ENCODE measurements at regions not wholly inside any gene's neighbourhood (a gene's known extent, or its start where the extent isn't known, plus 50 kb on each side); places are given as distances from the start of the nearest gene placed in this dataset.

DNA sequence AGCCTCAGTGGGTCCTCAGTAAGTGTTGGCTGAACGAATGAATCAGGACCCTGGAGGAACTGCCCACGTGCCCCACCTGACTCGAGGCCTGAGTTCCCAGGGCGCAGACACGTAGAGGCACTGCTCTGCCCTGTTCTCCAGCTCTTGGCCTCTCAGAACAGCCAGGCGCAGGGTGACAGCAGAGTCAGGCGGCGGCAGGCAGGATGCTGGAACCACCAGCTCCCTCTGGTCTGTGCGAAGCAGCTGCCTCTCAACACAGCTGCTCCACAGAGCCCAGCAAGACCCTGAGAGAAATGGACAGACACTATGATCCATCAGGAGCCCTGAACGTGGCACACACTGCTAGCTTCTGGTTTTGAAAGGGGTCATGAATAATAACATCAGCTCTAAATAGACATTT lies 53.1 kb upstream of the BCO1 start:
- Mint-ChIP-seq H3K4me3 (no peak overlapping the region), H3K4me1 (ENCODE audit: low read depth) (no peaks in the 10 kb centered on the region), H3K9me3 (no peaks in the 10 kb centered on the region), H3K27me3 (ENCODE audit: insufficient read depth) (peaks cover 1% of the 10 kb centered on the region), H3K36me3 (ENCODE audit: low read depth) (no peaks in the 10 kb centered on the region), H3K27ac (no peak overlapping the region)
- intact Hi-C loops (cut with micrococcal nuclease): loop anchor here (2.0 kb wide), 1 partner anchor 35 kb away; no protein-coding TSS in a partner anchor
- DNase-seq (ENCODE audit: low spot score): no peak

DNA sequence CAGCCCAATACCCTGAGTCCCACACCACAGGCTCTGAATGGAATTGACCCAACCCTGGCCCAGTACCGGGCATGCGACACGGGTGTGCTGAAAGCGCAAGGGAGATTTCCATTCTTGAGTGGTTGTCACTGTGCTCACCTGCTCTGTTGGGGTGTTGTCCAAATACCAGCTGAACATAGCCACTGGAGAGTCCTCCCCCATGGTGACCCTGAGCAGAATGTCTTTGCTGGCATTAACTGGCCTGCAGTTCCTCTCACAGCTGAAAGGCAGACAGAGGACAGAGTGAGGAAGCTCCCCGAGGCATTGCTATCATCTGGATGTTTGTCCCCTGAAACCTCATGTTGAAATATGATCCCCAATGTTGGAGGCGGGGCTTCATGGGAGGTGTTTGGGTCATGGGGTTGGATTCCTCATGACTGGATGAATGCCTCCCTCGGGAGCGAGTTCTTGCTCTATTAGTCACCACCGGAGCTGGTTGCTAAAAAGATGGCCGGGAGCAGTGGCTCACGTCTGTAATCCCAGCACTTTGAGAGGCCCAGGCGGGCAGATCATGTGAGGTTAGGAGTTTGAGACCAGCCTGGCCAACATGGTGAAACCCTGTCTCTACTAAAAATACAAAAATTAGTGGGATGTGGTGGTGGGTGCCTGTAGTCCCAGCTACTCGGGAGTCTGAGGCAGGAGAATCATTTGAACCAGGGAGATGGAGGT lies 57.3 kb upstream of the BCO1 start:
- Mint-ChIP-seq H3K36me3 (ENCODE audit: low read depth) (no peaks in the 10 kb centered on the region), H3K27ac (no peak overlapping the region), H3K27me3 (ENCODE audit: insufficient read depth) (peaks cover 4% of the 10 kb centered on the region), H3K9me3 (no peaks in the 10 kb centered on the region), H3K4me1 (ENCODE audit: low read depth) (no peaks in the 10 kb centered on the region), H3K4me3 (no peak overlapping the region)
- no peak for DNase-seq (ENCODE audit: low spot score)
- intact Hi-C loops (cut with micrococcal nuclease): no loop called here

DNA sequence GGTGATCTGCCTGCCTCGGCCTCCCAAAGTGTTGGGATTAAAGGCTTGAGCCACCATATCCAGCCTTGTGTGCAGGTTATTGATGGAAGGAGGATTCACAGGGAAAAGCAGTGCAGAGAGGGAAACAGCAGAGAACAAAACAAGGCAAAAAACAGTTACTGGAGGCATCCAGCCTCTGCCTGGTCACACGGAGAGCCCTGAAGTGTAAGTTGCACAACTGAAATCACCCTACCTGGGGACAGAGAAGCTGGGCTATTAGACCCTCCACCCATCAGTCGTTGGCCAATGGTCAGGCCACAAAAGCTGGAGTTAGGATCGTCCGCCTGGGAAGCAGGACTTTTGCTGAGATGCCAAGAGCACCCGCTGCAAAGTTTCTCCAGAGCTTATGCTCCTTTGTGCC lies 57.9 kb upstream of the BCO1 start:
- intact Hi-C loops (cut with micrococcal nuclease): no loop called here
- Mint-ChIP-seq H3K4me3 (no peak overlapping the region), H3K27ac (no peak overlapping the region), H3K4me1 (ENCODE audit: low read depth) (no peaks in the 10 kb centered on the region), H3K9me3 (no peaks in the 10 kb centered on the region), H3K27me3 (ENCODE audit: insufficient read depth) (peaks cover 4% of the 10 kb centered on the region), H3K36me3 (ENCODE audit: low read depth) (no peaks in the 10 kb centered on the region)
- no peak for DNase-seq (ENCODE audit: low spot score)

DNA sequence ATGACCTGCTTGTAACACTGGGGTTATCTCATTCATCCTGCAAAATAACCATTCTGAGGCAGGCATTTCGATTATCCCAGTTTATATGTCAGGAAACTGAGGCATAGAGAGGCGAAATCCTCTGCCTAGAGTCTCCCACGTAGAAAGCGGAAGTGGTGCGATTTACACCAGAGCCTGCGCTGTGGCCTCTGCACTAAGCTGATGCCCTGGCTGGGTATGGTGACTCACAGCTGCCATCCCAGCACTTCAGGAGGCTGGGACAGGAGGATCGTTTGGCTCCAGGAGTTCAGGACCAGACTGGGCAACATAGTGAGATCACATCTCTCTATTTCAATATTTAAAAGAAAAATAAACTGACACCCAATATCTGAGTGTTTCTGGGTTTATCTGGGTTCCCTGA lies 59.3 kb upstream of the BCO1 start:
- H3K27me3 Mint-ChIP-seq (ENCODE audit: insufficient read depth): peaks cover 4% of the 10 kb centered on the region
- intact Hi-C loops (cut with micrococcal nuclease): no loop called here
- DNase-seq (ENCODE audit: low spot score): no peak
- no peak overlapping the region for H3K4me3 Mint-ChIP-seq
- H3K36me3 Mint-ChIP-seq (ENCODE audit: low read depth): no peaks in the 10 kb centered on the region
- no peaks in the 10 kb centered on the region for H3K9me3 Mint-ChIP-seq
- H3K4me1 Mint-ChIP-seq (ENCODE audit: low read depth): no peaks in the 10 kb centered on the region
- H3K27ac Mint-ChIP-seq: no peak overlapping the region

DNA sequence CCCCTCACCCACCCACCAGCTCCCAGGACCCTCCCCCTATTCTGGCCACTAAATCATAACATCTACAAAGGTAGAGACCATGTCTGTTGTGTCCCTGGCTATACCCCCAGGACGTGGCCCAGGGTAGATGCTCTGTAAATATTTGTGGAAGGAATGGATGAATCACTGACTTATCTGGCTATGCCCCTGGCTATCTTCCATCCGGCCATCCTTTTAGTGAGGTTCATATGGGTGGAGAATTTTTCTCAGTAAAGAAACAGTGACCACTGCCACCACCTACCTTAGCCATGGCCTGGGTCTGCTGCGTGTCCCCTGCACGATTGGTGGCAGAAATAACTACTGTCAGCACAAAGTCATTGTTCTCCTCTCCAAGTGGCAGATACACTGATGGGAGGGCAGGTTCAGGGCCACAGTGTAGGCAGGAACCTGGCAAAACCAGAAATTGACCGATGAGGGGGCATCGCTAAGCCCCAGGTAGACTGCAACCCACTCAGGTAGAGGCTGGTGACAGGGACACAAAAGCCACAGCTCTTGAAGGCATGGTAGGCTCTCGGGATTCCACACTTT lies 63.1 kb upstream of the BCO1 start:
- no peaks in the 10 kb centered on the region for H3K4me1 Mint-ChIP-seq (ENCODE audit: low read depth)
- DNase-seq (ENCODE audit: low spot score): no peak
- intact Hi-C loops (cut with micrococcal nuclease): no loop called here
- H3K27ac Mint-ChIP-seq: no peak overlapping the region
- peaks cover 3% of the 10 kb centered on the region for H3K27me3 Mint-ChIP-seq (ENCODE audit: insufficient read depth)
- no peaks in the 10 kb centered on the region for H3K36me3 Mint-ChIP-seq (ENCODE audit: low read depth)
- no peak overlapping the region for H3K4me3 Mint-ChIP-seq
- H3K9me3 Mint-ChIP-seq: no peaks in the 10 kb centered on the region

DNA sequence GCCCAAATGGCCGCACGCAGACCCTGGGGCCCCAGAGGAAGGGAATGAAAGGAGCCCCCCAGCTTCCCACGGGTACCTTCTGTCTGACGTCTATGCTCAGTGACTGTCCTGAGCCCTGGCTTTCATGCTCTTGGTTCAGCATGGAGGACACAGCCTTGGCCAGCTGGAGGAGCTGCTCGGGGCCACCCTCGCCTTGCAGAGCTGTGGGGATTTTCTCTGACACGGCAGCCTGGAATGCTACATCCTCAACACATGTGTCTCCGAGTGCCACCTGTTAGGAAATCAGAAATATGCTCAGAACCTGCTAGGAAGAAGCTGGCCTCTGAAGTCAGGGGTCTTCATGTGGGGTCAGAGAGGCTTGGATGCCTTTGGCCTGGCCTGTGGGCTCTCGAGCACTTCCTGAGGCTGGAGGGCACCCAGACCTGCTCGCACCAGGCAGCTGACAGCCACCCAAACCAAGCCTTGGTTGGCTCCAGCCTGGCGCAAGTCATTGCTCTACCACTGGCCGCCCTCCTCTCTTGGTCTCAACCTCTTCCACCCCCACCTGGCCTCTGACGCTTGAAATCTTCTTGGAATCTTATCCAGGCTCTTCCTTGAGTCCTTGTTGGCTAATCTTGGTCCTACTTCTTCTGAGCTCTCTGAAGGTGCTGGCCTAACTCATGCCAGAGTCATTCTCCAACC lies 63.7 kb upstream of the BCO1 start:
- peaks cover 2% of the 10 kb centered on the region for H3K27me3 Mint-ChIP-seq (ENCODE audit: insufficient read depth)
- H3K27ac Mint-ChIP-seq: no peak overlapping the region
- H3K4me1 Mint-ChIP-seq (ENCODE audit: low read depth): no peaks in the 10 kb centered on the region
- no peaks in the 10 kb centered on the region for H3K36me3 Mint-ChIP-seq (ENCODE audit: low read depth)
- no peak for DNase-seq (ENCODE audit: low spot score)
- intact Hi-C loops (cut with micrococcal nuclease): no loop called here
- no peaks in the 10 kb centered on the region for H3K9me3 Mint-ChIP-seq
- H3K4me3 Mint-ChIP-seq: no peak overlapping the region

DNA sequence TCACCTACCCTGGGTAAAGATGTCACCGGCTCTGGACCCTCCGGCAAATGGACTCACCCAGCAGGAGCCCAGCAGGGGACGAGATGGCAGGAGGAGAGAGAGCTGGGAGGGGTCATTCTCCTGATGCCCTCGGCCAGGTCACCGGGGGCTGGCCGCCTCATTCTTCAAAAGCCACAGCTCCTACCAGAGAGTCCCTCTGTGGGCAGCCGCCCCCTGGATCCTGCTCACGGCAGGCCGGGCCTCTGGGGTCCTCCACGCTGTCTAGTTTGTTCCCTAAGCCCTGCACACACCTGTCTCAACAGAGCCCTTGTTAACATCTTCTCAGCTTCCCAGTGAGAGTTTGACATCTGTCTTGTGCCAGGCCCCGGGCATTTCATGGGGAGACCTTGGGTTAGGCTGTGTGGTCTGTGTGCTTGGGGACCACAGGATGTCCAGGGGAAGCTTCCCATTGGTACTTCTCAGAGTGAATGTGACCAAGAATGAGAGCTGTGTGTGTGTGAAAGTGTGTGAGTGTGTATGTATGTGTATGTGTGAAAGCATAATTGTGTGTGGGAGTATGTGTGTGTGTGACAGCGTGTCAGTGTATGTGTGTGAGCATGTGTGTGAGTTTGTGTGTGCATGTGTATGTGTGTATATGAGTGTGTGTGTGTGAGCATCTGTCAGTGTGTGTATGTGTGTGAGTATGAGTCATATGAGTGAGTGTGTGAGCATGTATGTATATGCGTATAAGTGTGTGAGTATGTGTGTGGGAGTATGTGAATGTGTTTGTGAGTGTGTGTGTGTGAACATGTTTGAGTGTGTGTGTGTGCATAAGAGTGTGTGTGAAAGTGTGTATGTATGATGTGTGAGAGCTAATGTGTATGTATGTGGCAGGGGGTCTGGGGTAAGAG lies 65.5 kb upstream of the BCO1 start:
- Mint-ChIP-seq H3K4me3 (no peak overlapping the region), H3K27me3 (ENCODE audit: insufficient read depth) (no peaks in the 10 kb centered on the region), H3K27ac (no peak overlapping the region), H3K36me3 (ENCODE audit: low read depth) (no peaks in the 10 kb centered on the region), H3K4me1 (ENCODE audit: low read depth) (no peaks in the 10 kb centered on the region), H3K9me3 (no peaks in the 10 kb centered on the region)
- intact Hi-C loops (cut with micrococcal nuclease): no loop called here
- DNase-seq (ENCODE audit: low spot score): no peak

DNA sequence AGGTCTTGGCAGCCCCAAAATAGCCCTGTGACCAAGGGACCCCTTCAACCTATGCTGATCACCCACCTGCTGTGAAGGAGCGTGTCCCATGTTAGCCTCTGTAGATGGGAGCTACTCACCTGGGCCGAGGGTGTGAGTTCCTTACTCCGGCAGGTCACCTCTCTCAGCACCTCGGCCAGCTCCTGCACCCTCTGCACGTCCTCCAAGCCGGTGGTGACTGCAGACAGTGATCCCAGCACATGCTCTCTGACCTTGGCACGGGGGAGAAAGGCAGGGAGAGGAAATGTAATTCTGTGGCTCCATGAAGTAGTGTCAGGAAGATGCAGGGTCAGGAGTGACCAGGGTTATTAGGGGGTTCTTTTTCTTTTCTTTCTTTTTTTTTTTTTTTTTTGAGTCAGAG lies 67.7 kb upstream of the BCO1 start:
- no peak overlapping the region for H3K27ac Mint-ChIP-seq
- no peaks in the 10 kb centered on the region for H3K36me3 Mint-ChIP-seq (ENCODE audit: low read depth)
- H3K9me3 Mint-ChIP-seq: no peaks in the 10 kb centered on the region
- no peak for DNase-seq (ENCODE audit: low spot score)
- intact Hi-C loops (cut with micrococcal nuclease): no loop called here
- H3K4me3 Mint-ChIP-seq: no peak overlapping the region
- no peaks in the 10 kb centered on the region for H3K4me1 Mint-ChIP-seq (ENCODE audit: low read depth)
- H3K27me3 Mint-ChIP-seq (ENCODE audit: insufficient read depth): no peaks in the 10 kb centered on the region

DNA sequence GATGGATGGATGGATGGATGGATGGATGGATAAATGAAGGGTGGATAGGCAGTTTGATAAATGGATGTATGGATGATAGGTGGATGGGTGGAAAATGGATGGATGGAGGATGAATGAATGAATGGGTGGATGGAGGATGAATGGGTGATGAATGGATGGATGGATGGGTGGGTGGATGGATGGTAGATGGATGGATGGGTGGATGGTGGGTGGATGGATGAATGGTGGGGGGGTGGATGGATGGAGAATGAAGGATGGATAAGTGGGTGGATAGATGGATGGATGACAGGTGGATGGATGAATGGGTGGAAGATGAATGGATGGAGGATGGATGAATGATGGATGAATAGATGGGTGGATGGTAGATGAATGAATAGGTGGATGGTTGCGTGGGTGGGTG lies 70.1 kb upstream of the BCO1 start:
- H3K27me3 Mint-ChIP-seq (ENCODE audit: insufficient read depth): no peaks in the 10 kb centered on the region
- DNase-seq (ENCODE audit: low spot score): no peak
- H3K9me3 Mint-ChIP-seq: no peaks in the 10 kb centered on the region
- no peak overlapping the region for H3K27ac Mint-ChIP-seq
- H3K36me3 Mint-ChIP-seq (ENCODE audit: low read depth): no peaks in the 10 kb centered on the region
- H3K4me3 Mint-ChIP-seq: no peak overlapping the region
- H3K4me1 Mint-ChIP-seq (ENCODE audit: low read depth): no peaks in the 10 kb centered on the region
- intact Hi-C loops (cut with micrococcal nuclease): no loop called here

DNA sequence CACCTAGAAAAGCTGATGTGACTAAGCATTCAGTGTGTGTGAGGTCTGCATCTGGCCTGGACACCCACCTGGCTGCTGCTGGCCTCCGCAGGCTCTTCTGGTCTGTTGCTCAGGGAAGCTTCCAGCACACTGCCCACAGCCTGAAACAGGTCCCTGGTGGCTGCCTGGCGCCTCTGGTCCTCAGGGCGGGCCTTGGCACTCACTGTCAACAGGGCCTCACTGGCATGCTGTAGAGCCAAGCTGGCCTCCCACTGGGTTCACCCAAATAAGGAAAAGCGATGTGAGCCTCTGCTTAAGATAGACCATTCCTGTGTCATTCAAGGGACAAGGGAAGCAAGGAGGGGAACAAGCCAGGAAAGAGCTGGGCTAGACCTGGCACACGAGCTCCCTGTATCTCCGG lies 70.6 kb upstream of the BCO1 start:
- DNase-seq (ENCODE audit: low spot score): no peak
- intact Hi-C loops (cut with micrococcal nuclease): no loop called here
- Mint-ChIP-seq H3K27me3 (ENCODE audit: insufficient read depth) (no peaks in the 10 kb centered on the region), H3K4me1 (ENCODE audit: low read depth) (no peaks in the 10 kb centered on the region), H3K4me3 (no peak overlapping the region), H3K36me3 (ENCODE audit: low read depth) (no peaks in the 10 kb centered on the region), H3K27ac (no peak overlapping the region), H3K9me3 (no peaks in the 10 kb centered on the region)

DNA sequence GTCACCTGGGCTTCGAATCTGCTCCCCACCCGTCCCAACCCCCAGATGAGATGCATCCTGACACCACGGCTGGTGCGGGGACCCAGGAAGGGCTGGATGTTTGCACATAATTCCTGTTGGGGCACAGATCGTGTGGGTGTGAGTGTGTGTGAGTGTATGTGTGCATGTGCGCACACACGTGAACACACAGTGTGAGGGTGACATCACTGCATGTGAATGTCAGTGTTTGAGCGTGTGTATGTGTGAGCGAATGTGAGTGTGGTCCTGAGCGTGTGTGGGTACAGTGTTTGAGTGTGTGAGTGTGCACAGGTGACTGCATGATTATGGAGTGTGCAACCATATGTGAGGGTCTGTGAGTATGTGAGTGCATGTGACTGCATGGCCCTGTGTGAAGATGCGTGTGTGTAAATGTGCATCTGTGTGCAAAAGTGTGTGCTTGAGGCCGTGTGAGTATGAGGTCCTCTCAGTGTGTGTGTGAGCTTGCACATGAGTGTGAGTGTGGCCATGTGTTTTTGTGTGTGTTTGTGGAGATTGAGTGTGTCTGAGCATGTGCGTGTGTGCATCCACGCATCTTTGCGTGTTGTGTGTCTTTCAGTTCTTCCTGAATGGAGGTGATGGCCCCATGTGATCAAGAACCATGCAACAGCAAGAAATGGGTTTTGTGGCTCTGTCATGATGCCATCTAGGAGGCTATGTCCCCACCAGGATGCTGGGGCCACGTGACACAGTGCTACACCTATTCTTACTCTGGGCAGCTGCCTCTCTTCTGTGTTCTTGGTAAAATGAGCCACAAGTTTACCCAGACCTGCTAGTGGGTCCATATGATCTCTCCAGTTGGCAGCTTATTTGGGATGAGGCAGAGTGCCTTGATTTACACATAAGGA lies 70.5 kb upstream of the GCSH start:
- intact Hi-C loops (cut with micrococcal nuclease): no loop called here
- Mint-ChIP-seq H3K36me3 (ENCODE audit: low read depth) (no peaks in the 10 kb centered on the region), H3K27ac (no peak overlapping the region), H3K9me3 (no peaks in the 10 kb centered on the region), H3K4me1 (ENCODE audit: low read depth) (no peaks in the 10 kb centered on the region), H3K4me3 (no peak overlapping the region), H3K27me3 (ENCODE audit: insufficient read depth) (no peaks in the 10 kb centered on the region)
- no peak for DNase-seq (ENCODE audit: low spot score)

DNA sequence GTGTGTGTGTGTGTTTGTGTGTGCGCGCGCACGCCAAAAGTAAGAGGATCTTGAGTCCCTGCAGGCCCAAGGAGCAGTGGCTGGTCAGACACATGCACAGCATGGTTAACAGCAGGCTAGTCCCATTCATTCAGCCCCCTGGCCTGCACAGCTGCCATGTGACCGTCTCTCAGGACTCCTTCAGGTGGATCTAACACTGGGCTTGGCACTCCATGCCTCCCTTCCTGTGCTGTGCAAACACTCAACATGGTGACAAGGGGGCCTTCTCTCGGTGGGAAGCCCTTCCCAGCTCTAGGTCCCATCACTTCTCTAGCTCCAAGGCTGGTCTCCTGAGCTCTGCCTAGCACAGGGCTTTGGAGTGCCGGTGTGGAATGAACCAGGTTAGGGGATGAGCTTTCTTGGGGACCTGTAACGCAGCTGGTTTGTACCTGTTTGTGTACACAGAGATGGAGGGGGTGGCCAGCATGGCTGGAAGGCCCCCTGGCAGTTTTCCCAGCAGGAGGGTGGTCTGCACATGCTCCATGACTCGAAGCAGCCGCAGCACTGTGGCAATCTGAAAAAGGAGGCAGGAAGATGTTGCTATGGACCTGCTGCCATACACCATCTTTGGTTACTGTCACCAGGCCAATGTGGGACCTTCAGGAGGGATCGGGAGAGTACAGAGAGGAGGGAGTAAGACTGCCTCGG lies 69.4 kb upstream of the GCSH start:
- Mint-ChIP-seq H3K27ac (no peak overlapping the region), H3K4me1 (ENCODE audit: low read depth) (no peaks in the 10 kb centered on the region), H3K9me3 (no peaks in the 10 kb centered on the region), H3K36me3 (ENCODE audit: low read depth) (no peaks in the 10 kb centered on the region), H3K4me3 (no peak overlapping the region), H3K27me3 (ENCODE audit: insufficient read depth) (no peaks in the 10 kb centered on the region)
- no peak for DNase-seq (ENCODE audit: low spot score)
- intact Hi-C loops (cut with micrococcal nuclease): no loop called here

Measured in activated T-helper 1 cell treated with anti-CD3 and anti-CD28 coated beads, Interleukin-12 subunit alpha, Interleukin-12 subunit beta, Interleukin-2, Interleukin-4 antibody, amounts not matched to agents 30 ng/mL and 10 ng/mL and 1 ng/mL, durations not matched to agents 14 hours and 24 hours and 36 hours (primary cell).